HEK293 (cell line): ENCODE measurements at regions not wholly inside any gene's neighbourhood (a gene's known extent, or its start where the extent isn't known, plus 50 kb on each side); places are given as distances from the start of the nearest gene placed in this dataset.
"Not testable (repeated sequence)": the region's sequence is repeated elsewhere in the genome, so short reads cannot be mapped to it uniquely, and the experiment has no call there.

Source experiments
- CTCF ChIA-PET: fragments of 350-600 bp; formaldehyde crosslinking; extraction: SDS; loops from one replicate; lab custom pipeline; 2021; ENCODE audit warnings: antibody characterized with exemption; lab: Yijun Ruan, JAX
- POLR2A ChIA-PET: fragments of 300-600 bp; formaldehyde crosslinking; extraction: SDS; loops from one replicate; lab custom pipeline; 2020; ENCODE audit warnings: antibody characterized with exemption, inconsistent platforms; lab: Yijun Ruan, JAX
- H3K27ac ChIP-seq: fragments of 200-500 bp; sonication (Bioruptor generic); 2 replicates; pipeline ENCODE4 v1.5.1; 2014; ENCODE audit warnings: low read depth, low read length, control low read depth, inconsistent platforms; ENCODE audit errors: extremely low read depth
- H3K36me3 ChIP-seq, 2 experiments: fragments of 200-500 bp in 1 of 2; sonication (Bioruptor generic) in 1 of 2; 1 replicate in 1 of 2; 2 replicates in 1 of 2; pipeline ENCODE4 v1.5.1; 2014 to 2017; ENCODE audit warnings: inconsistent platforms in 2 of 2, low read length in 2 of 2; ENCODE audit not compliant: control insufficient read depth in 2 of 2, insufficient read depth in 1 of 2
- H3K4me1 ChIP-seq: fragments of 200-500 bp; sonication (Bioruptor generic); 2 replicates; pipeline ENCODE4 v1.5.1; 2014; ENCODE audit warnings: mild to moderate bottlenecking, low read length, inconsistent platforms; ENCODE audit not compliant: control insufficient read depth, insufficient read depth
- H3K4me3 ChIP-seq: 2 replicates; pipeline ENCODE4 v1.5.1; 2011; ENCODE audit warnings: low read depth, mild to moderate bottlenecking, control low read depth, low read length, moderate library complexity
- H3K9me3 ChIP-seq: fragments of 200-500 bp; sonication (Bioruptor generic); 2 replicates; pipeline ENCODE4 v1.5.1; 2014; ENCODE audit warnings: low read depth, low read length, inconsistent platforms; ENCODE audit not compliant: control insufficient read depth, insufficient read depth
- SETDB1 ChIP-seq: IDR thresholded peaks from one replicate; pipeline ENCODE4 v1.6.1; 2017; ENCODE audit warnings: mild to moderate bottlenecking, low read length, moderate library complexity, mixed read lengths; ENCODE audit not compliant: insufficient read length
- ZBTB11 ChIP-seq: fragments of 450-650 bp; formaldehyde crosslinking; conservative IDR thresholded peaks from 2 replicates; pipeline ENCODE4 v1.5.1; 2016; ENCODE audit warnings: low read depth, missing biosample characterization, missing genetic modification characterization
- ZFHX2 ChIP-seq: fragments of 450-650 bp; formaldehyde crosslinking; conservative IDR thresholded peaks from 2 replicates; pipeline ENCODE4 v1.5.1; 2016; ENCODE audit warnings: missing biosample characterization, missing genetic modification characterization
- ZNF2 ChIP-seq: fragments of 450-650 bp; formaldehyde crosslinking; IDR thresholded peaks from 2 replicates; pipeline ENCODE4 v1.5.1; 2016; ENCODE audit warnings: missing biosample characterization, missing genetic modification characterization
- ZNF398 ChIP-seq: fragments of 450-650 bp; formaldehyde crosslinking; IDR thresholded peaks from 2 replicates; pipeline ENCODE4 v1.5.1; 2017; ENCODE audit warnings: missing biosample characterization, missing genetic modification characterization
- ZNF426 ChIP-seq: fragments of 450-650 bp; formaldehyde crosslinking; IDR thresholded peaks from 2 replicates; pipeline ENCODE4 v1.5.1; 2017; ENCODE audit warnings: missing biosample characterization, missing genetic modification characterization, mild to moderate bottlenecking, inconsistent platforms, moderate library complexity
- ZNF501 ChIP-seq: fragments of 450-650 bp; formaldehyde crosslinking; IDR thresholded peaks from 2 replicates; pipeline ENCODE4 v1.5.1; 2016; ENCODE audit warnings: missing biosample characterization, missing genetic modification characterization
- ZNF513 ChIP-seq: fragments of 450-650 bp; IDR thresholded peaks from 2 replicates; pipeline ENCODE4 v1.5.1; 2018; ENCODE audit warnings: missing biosample characterization, missing genetic modification characterization
- ZNF561 ChIP-seq: fragments of 450-650 bp; IDR thresholded peaks from 2 replicates; pipeline ENCODE4 v1.5.1; 2018; ENCODE audit warnings: missing biosample characterization, missing genetic modification characterization, borderline replicate concordance
- ZNF585B ChIP-seq: fragments of 450-650 bp; formaldehyde crosslinking; IDR thresholded peaks from 2 replicates; pipeline ENCODE4 v1.5.1; 2016; ENCODE audit warnings: missing biosample characterization, missing genetic modification characterization
- ZNF707 ChIP-seq: fragments of 450-650 bp; formaldehyde crosslinking; IDR thresholded peaks from 2 replicates; pipeline ENCODE4 v1.5.1; 2016; ENCODE audit warnings: missing biosample characterization, missing genetic modification characterization
- ZSCAN23 ChIP-seq: fragments of 450-650 bp; formaldehyde crosslinking; IDR thresholded peaks from 2 replicates; pipeline ENCODE4 v1.5.1; 2016; ENCODE audit warnings: missing biosample characterization, missing genetic modification characterization
- ZXDB ChIP-seq: fragments of 450-650 bp; formaldehyde crosslinking; IDR thresholded peaks from 2 replicates; pipeline ENCODE4 v1.5.1; 2016; ENCODE audit warnings: missing biosample characterization, missing genetic modification characterization

- H3K36me3 ChIP-seq: no peaks in the 10 kb centered on the region
- CTCF ChIA-PET: no interaction called here
- H3K4me3 ChIP-seq: no peak overlapping the region
- no peaks in the 10 kb centered on the region for H3K4me1 ChIP-seq
- POLR2A ChIA-PET: no interaction called here
- H3K27ac ChIP-seq: no peak overlapping the region
- no peak for TF ChIP-seq ZFHX2
- TF ChIP-seq, all 188 proteins: peak for 0
- H3K9me3 ChIP-seq: no peaks in the 10 kb centered on the region
These were observed 52.8 kb upstream of the CLDN24 start for GRCh38 chr4:183374950-183375555.

- TF ChIP-seq ZNF2 (tag by site-specific recombination) (no peak), ZNF501 (tag by site-specific recombination) (no peak), ZBTB11 (tag by site-specific recombination) (no peak), ZNF585B (tag by site-specific recombination) (no peak), ZNF513 (no peak), ZXDB (tag by site-specific recombination) (no peak), ZNF561 (no peak), ZNF426 (tag by site-specific recombination) (no peak)
- Histone ChIP-seq H3K36me3 (no peaks in the 10 kb centered on the region), H3K4me1 (no peaks in the 10 kb centered on the region), H3K9me3 (no peaks in the 10 kb centered on the region), H3K27ac (no peak overlapping the region), H3K4me3 (no peak overlapping the region)
- ChIA-PET CTCF (no interaction called here), POLR2A (no interaction called here)
These were observed 54.2 kb upstream of the CLDN24 start for GRCh38 chr4:183376381-183376780.

GRCh38 chr4:183377491-183377890, 55.3 kb upstream of the CLDN24 start:
- POLR2A ChIA-PET: no interaction called here
- Histone ChIP-seq H3K36me3 (no peaks in the 10 kb centered on the region), H3K4me1 (no peaks in the 10 kb centered on the region), H3K4me3 (no peak overlapping the region), H3K27ac (no peak overlapping the region), H3K9me3 (no peaks in the 10 kb centered on the region)
- no peak for TF ChIP-seq ZNF398 (tag by site-specific recombination)
- TF ChIP-seq ZNF707: no peak
- no peak for TF ChIP-seq SETDB1
- no peak for TF ChIP-seq ZSCAN23 (tag by site-specific recombination)
- CTCF ChIA-PET: no interaction called here

GRCh38 chr4:183378347-183378746, 56.1 kb upstream of the CLDN24 start:
- H3K4me1 ChIP-seq, H3K4me3 ChIP-seq, H3K9me3 ChIP-seq, H3K36me3 ChIP-seq, H3K27ac ChIP-seq, POLR2A ChIA-PET: not testable (repeated sequence)
- CTCF ChIA-PET: interaction anchor here (0.7 kb wide), 1 partner anchor 439 kb away, joined by 3 read pairs; no protein-coding TSS in a partner anchor
